GM23338 (cell line): ENCODE measurements at regions not wholly inside any gene's neighbourhood (a gene's known extent, or its start where the extent isn't known, plus 50 kb on each side); places are given as distances from the start of the nearest gene placed in this dataset.

Experiments
- ATAC-seq: fragments of 200-7000 bp; cut with Tn5 transposase; 3 replicates; pipeline ENCODE4 v1.9.1; 2020
- DNase-seq: peaks from one replicate; pipeline ENCODE4 v3.0.0-alpha.2; 2015; ENCODE audit warnings: low spot score
- H2AFZ ChIP-seq: fragments of 200-600 bp; sonication (generic); 2 replicates; pipeline ENCODE4 v1.8.0; 2016; ENCODE audit warnings: antibody characterized with exemption, mild to moderate bottlenecking, moderate library complexity
- H3F3A ChIP-seq: fragments of 200-600 bp; sonication (generic); replicated peaks from 2 replicates; pipeline ENCODE4 v1.8.0; 2017; ENCODE audit warnings: antibody characterized with exemption, mixed run types, low read depth
- H3K27ac ChIP-seq: fragments of 200-600 bp; sonication (generic); 2 replicates; pipeline ENCODE4 v1.6.1; 2016; ENCODE audit warnings: low read depth
- H3K27me3 ChIP-seq: fragments of 200-600 bp; sonication (generic); 2 replicates; pipeline ENCODE4 v1.8.0; 2016; ENCODE audit warnings: mild to moderate bottlenecking, mixed run types, moderate library complexity; ENCODE audit not compliant: insufficient read depth
- H3K36me3 ChIP-seq: fragments of 200-600 bp; sonication (generic); 2 replicates; pipeline ENCODE4 v1.8.0; 2016; ENCODE audit warnings: mild to moderate bottlenecking; ENCODE audit not compliant: insufficient read depth
- H3K4me1 ChIP-seq: fragments of 200-600 bp; sonication (generic); 2 replicates; pipeline ENCODE4 v1.8.0; 2016; ENCODE audit warnings: mild to moderate bottlenecking, moderate library complexity; ENCODE audit not compliant: insufficient read depth
- H3K4me2 ChIP-seq: fragments of 200-600 bp; sonication (generic); 2 replicates; pipeline ENCODE4 v1.7.1; 2017; ENCODE audit warnings: mixed run types
- H3K4me3 ChIP-seq: fragments of 200-600 bp; sonication (generic); 2 replicates; pipeline ENCODE4 v1.6.1; 2016; ENCODE audit warnings: mixed run types
- H3K79me2 ChIP-seq: fragments of 200-600 bp; sonication (generic); replicated peaks from 2 replicates; pipeline ENCODE4 v1.8.0; 2017; ENCODE audit warnings: mild to moderate bottlenecking; ENCODE audit not compliant: insufficient read depth
- H3K9me2 ChIP-seq: fragments of 200-600 bp; sonication (generic); 2 replicates; pipeline ENCODE4 v1.8.0; 2017; ENCODE audit not compliant: insufficient read depth
- H4K20me1 ChIP-seq: fragments of 200-600 bp; sonication (generic); replicated peaks from 2 replicates; pipeline ENCODE4 v1.8.0; 2017; ENCODE audit warnings: mild to moderate bottlenecking; ENCODE audit not compliant: insufficient read depth
- H3K27ac Mint-ChIP-seq: 2 replicates; pipeline ENCODE4 v1.8.0; 2020; ENCODE audit warnings: inconsistent platforms, mild to moderate bottlenecking, moderate library complexity, mixed read lengths
- H3K27me3 Mint-ChIP-seq: 3 replicates; pipeline ENCODE4 v1.8.0; 2022; ENCODE audit warnings: low read depth, mild to moderate bottlenecking, moderate library complexity, mixed read lengths, inconsistent platforms; ENCODE audit not compliant: insufficient read depth, poor library complexity
- H3K36me3 Mint-ChIP-seq: 3 replicates; pipeline ENCODE4 v1.8.0; 2021; ENCODE audit warnings: low read depth, mild to moderate bottlenecking, inconsistent platforms, moderate library complexity, mixed read lengths
- H3K4me1 Mint-ChIP-seq: 3 replicates; pipeline ENCODE4 v1.8.0; 2020; ENCODE audit warnings: mild to moderate bottlenecking, inconsistent platforms, mixed read lengths
- H3K4me3 Mint-ChIP-seq: 3 replicates; pipeline ENCODE4 v1.8.0; 2021; ENCODE audit warnings: moderate library complexity, mild to moderate bottlenecking, inconsistent platforms, mixed read lengths
- H3K9me3 Mint-ChIP-seq: 3 replicates; pipeline ENCODE4 v1.8.0; 2020; ENCODE audit warnings: moderate library complexity, mild to moderate bottlenecking, inconsistent platforms, mixed read lengths
- CREB1 ChIP-seq: fragments of 250-450 bp; sonication (Bioruptor Pico); IDR thresholded peaks from 2 replicates; pipeline ENCODE4 v1.5.0; 2020; ENCODE audit warnings: low read depth, mild to moderate bottlenecking, moderate library complexity
- EZH2phosphoT487 ChIP-seq: fragments of 200-600 bp; sonication (generic); IDR thresholded peaks from one replicate; pipeline ENCODE4 v1.8.1; 2018; ENCODE audit warnings: antibody characterized with exemption; ENCODE audit not compliant: unreplicated experiment
- JUNB ChIP-seq: IDR thresholded peaks from one replicate; pipeline ENCODE4 v1.6.1; 2016; ENCODE audit warnings: antibody characterized with exemption; ENCODE audit not compliant: unreplicated experiment
- TF ChIP-seq, protein P1 (sequence below): fragments of 250-450 bp; sonication (Bioruptor Pico); IDR thresholded peaks from 2 replicates; pipeline ENCODE4 v1.5.0; 2020; ENCODE audit warnings: mild to moderate bottlenecking, moderate library complexity
- TF ChIP-seq, protein P2 (sequence below): IDR thresholded peaks from 2 replicates; pipeline ENCODE4 v1.6.1; 2016; ENCODE audit warnings: antibody characterized with exemption

DNA sequence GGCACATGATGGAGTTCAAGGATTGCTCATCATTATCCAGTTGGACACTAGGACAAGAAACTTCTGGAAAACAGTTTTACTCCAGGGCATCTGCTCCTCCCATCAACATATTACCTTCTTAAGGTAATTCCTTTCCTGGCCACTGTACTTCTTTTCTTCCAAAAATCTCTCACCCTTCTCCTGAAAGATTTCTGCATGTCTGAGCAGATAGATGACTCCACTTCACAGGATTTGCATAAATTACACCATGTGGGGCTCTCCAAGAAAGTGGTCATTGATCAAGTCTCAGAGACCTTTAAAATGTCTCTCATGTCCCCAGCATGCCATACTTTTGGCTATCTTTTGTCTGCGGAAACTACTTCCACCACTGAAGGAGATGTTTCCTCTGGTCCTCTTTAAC is 103.2 kb upstream of the TNFAIP3 start:
- ATAC-seq: no peak
- Histone ChIP-seq H3K4me2 (no peak overlapping the region), H3K9me2 (peaks cover 5% of the 10 kb centered on the region; the same call in 1 of the 2 replicates), H3K4me1 (no peaks in the 10 kb centered on the region), H3K27me3 (no peaks in the 10 kb centered on the region), H4K20me1 (no peaks in the 10 kb centered on the region), H3K36me3 (no peaks in the 10 kb centered on the region), H2AFZ (no peak overlapping the region), H3K79me2 (no peaks in the 10 kb centered on the region), H3K4me3 (no peak overlapping the region), H3F3A (no peaks in the 10 kb centered on the region), H3K27ac (no peak overlapping the region)
- Mint-ChIP-seq H3K4me3 (no peak overlapping the region), H3K27ac (no peak overlapping the region), H3K9me3 (no peaks in the 10 kb centered on the region), H3K4me1 (no peaks in the 10 kb centered on the region), H3K36me3 (no peaks in the 10 kb centered on the region), H3K27me3 (peaks cover 4% of the 10 kb centered on the region)
- TF ChIP-seq, protein P1, sequence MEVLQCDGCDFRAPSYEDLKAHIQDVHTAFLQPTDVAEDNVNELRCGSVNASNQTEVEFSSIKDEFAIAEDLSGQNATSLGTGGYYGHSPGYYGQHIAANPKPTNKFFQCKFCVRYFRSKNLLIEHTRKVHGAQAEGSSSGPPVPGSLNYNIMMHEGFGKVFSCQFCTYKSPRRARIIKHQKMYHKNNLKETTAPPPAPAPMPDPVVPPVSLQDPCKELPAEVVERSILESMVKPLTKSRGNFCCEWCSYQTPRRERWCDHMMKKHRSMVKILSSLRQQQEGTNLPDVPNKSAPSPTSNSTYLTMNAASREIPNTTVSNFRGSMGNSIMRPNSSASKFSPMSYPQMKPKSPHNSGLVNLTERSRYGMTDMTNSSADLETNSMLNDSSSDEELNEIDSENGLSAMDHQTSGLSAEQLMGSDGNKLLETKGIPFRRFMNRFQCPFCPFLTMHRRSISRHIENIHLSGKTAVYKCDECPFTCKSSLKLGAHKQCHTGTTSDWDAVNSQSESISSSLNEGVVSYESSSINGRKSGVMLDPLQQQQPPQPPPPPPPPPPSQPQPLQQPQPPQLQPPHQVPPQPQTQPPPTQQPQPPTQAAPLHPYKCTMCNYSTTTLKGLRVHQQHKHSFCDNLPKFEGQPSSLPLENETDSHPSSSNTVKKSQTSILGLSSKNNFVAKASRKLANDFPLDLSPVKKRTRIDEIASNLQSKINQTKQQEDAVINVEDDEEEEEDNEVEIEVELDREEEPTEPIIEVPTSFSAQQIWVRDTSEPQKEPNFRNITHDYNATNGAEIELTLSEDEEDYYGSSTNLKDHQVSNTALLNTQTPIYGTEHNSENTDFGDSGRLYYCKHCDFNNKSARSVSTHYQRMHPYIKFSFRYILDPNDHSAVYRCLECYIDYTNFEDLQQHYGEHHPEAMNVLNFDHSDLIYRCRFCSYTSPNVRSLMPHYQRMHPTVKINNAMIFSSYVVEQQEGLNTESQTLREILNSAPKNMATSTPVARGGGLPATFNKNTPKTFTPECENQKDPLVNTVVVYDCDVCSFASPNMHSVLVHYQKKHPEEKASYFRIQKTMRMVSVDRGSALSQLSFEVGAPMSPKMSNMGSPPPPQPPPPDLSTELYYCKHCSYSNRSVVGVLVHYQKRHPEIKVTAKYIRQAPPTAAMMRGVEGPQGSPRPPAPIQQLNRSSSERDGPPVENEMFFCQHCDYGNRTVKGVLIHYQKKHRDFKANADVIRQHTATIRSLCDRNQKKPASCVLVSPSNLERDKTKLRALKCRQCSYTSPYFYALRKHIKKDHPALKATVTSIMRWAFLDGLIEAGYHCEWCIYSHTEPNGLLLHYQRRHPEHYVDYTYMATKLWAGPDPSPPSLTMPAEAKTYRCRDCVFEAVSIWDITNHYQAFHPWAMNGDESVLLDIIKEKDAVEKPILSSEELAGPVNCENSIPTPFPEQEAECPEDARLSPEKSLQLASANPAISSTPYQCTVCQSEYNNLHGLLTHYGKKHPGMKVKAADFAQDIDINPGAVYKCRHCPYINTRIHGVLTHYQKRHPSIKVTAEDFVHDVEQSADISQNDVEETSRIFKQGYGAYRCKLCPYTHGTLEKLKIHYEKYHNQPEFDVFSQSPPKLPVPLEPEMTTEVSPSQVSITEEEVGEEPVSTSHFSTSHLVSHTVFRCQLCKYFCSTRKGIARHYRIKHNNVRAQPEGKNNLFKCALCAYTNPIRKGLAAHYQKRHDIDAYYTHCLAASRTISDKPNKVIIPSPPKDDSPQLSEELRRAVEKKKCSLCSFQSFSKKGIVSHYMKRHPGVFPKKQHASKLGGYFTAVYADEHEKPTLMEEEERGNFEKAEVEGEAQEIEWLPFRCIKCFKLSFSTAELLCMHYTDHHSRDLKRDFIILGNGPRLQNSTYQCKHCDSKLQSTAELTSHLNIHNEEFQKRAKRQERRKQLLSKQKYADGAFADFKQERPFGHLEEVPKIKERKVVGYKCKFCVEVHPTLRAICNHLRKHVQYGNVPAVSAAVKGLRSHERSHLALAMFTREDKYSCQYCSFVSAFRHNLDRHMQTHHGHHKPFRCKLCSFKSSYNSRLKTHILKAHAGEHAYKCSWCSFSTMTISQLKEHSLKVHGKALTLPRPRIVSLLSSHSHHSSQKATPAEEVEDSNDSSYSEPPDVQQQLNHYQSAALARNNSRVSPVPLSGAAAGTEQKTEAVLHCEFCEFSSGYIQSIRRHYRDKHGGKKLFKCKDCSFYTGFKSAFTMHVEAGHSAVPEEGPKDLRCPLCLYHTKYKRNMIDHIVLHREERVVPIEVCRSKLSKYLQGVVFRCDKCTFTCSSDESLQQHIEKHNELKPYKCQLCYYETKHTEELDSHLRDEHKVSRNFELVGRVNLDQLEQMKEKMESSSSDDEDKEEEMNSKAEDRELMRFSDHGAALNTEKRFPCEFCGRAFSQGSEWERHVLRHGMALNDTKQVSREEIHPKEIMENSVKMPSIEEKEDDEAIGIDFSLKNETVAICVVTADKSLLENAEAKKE (CRISPR knock-in tag): no peak
- no peak for TF ChIP-seq JUNB
- no peak for DNase-seq

DNA sequence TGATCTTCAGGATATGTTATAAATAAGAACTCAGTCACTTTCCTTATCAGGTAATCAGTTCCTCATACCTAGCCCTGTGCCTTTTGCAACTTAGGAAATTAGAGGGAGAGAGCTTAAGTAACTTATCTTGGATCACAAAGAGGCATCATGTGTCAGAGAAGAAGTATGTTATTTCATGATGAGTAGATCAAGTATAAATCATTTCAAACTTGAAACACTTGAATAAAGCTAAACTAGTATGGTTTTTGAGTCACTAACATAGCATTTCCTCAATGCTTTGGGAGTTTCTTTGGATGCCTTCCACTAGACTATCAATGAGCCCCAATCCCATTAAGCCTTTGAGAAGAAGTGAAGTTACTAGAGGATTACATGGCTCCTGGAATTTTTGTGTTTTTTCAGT is 102.6 kb upstream of the TNFAIP3 start:
- Mint-ChIP-seq H3K4me1 (no peaks in the 10 kb centered on the region), H3K9me3 (no peaks in the 10 kb centered on the region), H3K36me3 (no peaks in the 10 kb centered on the region), H3K27me3 (peaks cover 2% of the 10 kb centered on the region), H3K4me3 (no peak overlapping the region), H3K27ac (no peak overlapping the region)
- no peak overlapping the region for H3K4me3 ChIP-seq
- H3K36me3 ChIP-seq: no peaks in the 10 kb centered on the region
- H3K4me2 ChIP-seq: no peak overlapping the region
- peaks cover 9% of the 10 kb centered on the region for H3K9me2 ChIP-seq
- H3K27me3 ChIP-seq: no peaks in the 10 kb centered on the region
- no peaks in the 10 kb centered on the region for H4K20me1 ChIP-seq
- no peak overlapping the region for H3K27ac ChIP-seq
- no peak overlapping the region for H2AFZ ChIP-seq
- H3F3A ChIP-seq: no peaks in the 10 kb centered on the region
- TF ChIP-seq EZH2phosphoT487 (no peak), CREB1 (CRISPR knock-in tag) (no peak)
- TF ChIP-seq, protein P2, sequence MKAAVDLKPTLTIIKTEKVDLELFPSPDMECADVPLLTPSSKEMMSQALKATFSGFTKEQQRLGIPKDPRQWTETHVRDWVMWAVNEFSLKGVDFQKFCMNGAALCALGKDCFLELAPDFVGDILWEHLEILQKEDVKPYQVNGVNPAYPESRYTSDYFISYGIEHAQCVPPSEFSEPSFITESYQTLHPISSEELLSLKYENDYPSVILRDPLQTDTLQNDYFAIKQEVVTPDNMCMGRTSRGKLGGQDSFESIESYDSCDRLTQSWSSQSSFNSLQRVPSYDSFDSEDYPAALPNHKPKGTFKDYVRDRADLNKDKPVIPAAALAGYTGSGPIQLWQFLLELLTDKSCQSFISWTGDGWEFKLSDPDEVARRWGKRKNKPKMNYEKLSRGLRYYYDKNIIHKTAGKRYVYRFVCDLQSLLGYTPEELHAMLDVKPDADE: no peak
- no peaks in the 10 kb centered on the region for H3K4me1 ChIP-seq
- no peak for ATAC-seq
- H3K79me2 ChIP-seq: no peaks in the 10 kb centered on the region
- DNase-seq: no peak
